ENCODE measurements at regions not wholly inside any gene's neighbourhood (a gene's known extent, or its start where the extent isn't known, plus 50 kb on each side); places are given as distances from the start of the nearest gene placed in this dataset.
"Not testable (repeated sequence)": the region's sequence is repeated elsewhere in the genome, so short reads cannot be mapped to it uniquely, and the experiment has no call there.

DNA sequence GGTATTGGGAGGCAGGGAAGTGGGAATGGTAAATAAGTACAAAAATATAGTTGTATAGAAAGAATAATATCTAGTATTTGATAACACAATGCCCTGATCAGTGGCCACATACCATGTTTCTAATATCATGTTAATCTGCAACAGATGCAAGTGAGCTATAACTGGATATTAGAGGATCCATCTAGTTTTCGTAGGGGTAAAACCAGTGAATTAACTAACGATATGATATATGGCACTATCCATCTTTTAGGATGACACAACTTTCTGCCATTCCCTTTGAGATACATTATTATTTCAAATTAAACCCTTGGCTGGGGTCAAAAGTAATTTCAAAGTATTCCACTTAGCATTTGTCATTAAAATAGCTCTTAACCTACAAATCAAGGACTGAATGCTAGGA is 1686.2 kb downstream of the SLITRK1 start:
- DNase-seq (ENCODE audit: low spot score) (no peak), ATAC-seq (ENCODE audit: low FRiP score) (no peak)
- TF ChIP-seq, protein P1, sequence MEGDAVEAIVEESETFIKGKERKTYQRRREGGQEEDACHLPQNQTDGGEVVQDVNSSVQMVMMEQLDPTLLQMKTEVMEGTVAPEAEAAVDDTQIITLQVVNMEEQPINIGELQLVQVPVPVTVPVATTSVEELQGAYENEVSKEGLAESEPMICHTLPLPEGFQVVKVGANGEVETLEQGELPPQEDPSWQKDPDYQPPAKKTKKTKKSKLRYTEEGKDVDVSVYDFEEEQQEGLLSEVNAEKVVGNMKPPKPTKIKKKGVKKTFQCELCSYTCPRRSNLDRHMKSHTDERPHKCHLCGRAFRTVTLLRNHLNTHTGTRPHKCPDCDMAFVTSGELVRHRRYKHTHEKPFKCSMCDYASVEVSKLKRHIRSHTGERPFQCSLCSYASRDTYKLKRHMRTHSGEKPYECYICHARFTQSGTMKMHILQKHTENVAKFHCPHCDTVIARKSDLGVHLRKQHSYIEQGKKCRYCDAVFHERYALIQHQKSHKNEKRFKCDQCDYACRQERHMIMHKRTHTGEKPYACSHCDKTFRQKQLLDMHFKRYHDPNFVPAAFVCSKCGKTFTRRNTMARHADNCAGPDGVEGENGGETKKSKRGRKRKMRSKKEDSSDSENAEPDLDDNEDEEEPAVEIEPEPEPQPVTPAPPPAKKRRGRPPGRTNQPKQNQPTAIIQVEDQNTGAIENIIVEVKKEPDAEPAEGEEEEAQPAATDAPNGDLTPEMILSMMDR (IDR thresholded peaks at IDR 0.05), result no peak

DNA sequence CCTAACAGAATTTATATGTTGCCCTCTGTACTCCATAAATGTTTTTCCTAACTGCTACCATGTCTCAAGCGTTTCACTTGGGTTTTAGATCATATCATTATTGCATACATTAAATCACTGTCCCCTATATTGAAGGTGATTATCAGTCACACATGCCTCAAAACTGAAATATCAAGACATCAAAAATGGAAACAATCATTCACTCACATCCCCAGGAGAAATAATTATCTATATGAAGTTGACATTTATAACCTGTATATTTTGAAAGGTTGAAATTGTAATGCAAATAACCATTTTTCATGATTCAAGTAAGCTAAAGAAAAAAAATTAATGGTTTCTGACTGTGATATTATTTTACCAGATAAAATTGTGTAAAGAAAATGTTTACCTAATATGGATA is 1695.0 kb downstream of the SLITRK1 start:
- DNase-seq (ENCODE audit: low spot score), result no peak
- ATAC-seq (ENCODE audit: low FRiP score), result no peak
- TF ChIP-seq, protein P1 (IDR thresholded peaks at IDR 0.05), result no peak

DNA sequence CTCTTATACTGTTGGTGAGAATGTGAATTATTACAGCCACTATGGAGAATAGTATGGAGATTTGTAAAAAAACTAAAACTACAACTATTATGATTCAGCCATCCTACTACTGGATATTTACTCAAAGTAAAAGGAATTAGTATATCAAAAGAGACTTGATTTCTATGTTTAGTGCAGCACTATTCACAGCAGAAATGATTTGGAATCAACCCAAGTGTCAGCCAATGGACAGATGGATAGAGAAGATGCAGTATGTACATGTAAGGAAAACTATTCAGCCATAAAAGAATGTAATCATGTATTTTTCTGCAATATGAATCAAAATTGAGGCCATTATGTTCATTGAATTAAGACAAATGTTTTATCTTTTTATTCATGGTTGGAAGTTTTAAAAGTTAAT is 1705.5 kb downstream of the SLITRK1 start:
- no peak for ATAC-seq (ENCODE audit: low FRiP score)
- DNase-seq (ENCODE audit: low spot score), result no peak
- TF ChIP-seq, protein P1 (IDR thresholded peaks at IDR 0.05), result no peak

DNA sequence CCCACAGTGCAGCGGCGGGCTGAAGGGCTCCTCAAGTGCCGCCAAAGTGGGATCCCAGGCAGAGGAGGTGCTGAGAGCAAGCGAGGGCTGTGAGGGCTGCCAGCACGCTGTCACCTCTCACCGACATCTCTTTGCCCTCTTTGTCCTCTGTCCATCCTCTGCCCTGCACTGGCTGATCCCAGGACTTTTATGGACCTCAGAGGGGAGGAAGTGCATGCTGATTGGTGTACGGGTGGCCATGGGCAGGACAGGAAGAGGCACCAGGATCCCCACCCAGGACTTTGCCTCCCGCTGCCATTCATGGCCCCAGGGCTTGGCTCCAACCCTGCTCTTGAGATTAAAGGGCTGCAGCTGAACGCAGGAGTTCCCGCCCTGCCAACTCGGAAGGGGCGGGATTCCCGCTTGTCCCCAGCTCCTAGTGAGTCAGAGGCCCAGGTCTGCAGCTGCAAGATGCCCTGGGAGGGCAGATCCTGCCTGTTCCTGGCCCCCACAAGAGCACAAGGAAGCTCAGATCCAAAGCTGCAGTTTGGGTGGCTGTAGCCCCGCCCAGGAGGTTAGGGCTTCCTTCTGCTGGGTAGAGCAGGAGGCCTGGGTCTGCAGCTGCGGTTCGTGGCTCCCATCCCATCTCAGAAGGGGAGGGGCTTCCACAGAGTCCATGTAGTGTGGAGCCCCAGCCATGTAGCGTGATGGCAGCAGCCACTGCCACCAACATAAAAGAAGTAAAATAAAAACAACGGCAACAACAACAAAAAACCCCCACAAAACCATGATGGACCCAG is 1716.7 kb downstream of the SLITRK1 start:
- TF ChIP-seq, protein P1 (IDR thresholded peaks at IDR 0.05), result no peak
- DNase-seq (ENCODE audit: low spot score) (no peak), ATAC-seq (ENCODE audit: low FRiP score) (no peak)

DNA sequence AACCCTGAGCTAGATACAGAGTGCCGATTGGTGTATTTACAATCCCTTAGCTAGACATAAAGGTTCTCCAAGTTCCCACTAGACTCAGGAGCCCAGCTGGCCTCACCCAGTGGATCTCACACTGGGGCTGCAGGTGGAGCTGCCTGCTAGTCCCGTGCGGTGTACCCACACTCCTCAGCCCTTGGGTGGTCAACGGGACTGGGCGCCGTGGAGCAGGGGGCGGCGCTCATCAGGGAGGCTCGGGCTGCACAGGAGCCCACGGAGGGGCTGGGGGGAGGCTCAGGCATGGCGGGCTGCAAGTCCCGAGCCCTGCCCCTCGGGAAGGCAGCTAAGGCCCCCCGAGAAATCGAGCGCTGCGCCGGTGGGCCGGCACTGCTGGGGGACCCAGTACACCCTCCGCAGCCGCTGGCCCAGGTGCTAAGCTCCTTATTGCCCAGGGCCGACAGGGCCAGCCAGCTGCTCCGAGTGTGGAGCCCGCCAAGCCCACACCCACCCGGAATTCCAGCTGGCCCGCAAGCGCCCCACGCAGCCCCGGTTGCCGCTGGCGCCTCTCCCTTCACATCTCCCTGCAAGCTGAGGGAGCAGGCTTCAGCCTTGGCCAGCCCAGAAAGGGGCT is 1717.4 kb downstream of the SLITRK1 start:
- not testable (repeated sequence) for ATAC-seq (ENCODE audit: low FRiP score); DNase-seq (ENCODE audit: low spot score)

DNA sequence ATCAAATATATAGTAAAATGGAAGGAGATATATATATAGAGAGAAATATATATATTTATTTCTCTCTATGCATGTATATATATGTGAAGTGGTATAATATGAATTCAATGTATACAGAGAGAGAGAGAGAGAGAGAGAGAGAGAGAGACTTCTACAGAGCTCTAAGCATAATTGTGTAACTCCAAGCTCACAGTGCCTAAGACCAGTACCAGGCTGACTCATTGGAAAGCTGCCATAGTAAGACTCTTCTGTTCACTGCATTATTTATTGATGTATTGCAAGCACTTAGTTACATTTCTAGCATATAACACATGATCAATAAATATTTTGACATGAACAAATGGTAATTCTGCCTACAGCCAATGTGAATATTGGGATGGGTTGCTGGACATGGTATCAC is 1734.7 kb downstream of the SLITRK1 start:
- DNase-seq (ENCODE audit: low spot score) (no peak), ATAC-seq (ENCODE audit: low FRiP score) (no peak)
- TF ChIP-seq, protein P1 (IDR thresholded peaks at IDR 0.05), result no peak

DNA sequence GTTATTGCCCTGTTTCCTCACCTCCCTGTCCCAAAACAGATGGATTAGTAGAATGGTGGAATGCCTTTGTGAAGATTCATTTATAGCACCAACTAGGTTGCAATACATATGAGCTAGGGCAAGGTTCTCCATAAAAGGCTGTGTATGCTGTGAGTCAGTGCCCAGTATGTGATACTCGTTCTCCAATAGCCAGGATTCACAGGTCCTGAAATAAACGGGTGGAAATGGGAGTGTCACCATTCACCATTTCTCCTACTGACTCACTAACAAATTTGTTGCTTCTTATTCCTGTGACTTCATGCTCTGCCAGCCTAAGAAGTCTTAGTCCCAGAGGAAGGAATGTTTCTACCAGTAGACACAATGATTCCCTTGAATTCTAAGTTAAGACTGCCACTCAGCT is 1745.4 kb downstream of the SLITRK1 start:
- TF ChIP-seq, protein P1 (IDR thresholded peaks at IDR 0.05), result no peak
- ATAC-seq (ENCODE audit: low FRiP score) (no peak), DNase-seq (ENCODE audit: low spot score) (no peak)

Measured in omental fat pad (tissue), 3 donors.